Activated CD8-positive, alpha-beta T cell treated with anti-CD3 and anti-CD28 coated beads for 36 hours (primary cell): ENCODE measurements at regions not wholly inside any gene's neighbourhood (a gene's known extent, or its start where the extent isn't known, plus 50 kb on each side); places are given as distances from the start of the nearest gene placed in this dataset.

Experiments
- ATAC-seq: fragments of 200-7000 bp; cut with Tn5 transposase; one replicate; pipeline ENCODE4 v1.10.0; 2021; ENCODE audit warnings: mild to moderate bottlenecking, moderate library complexity
- CTCF ChIA-PET: fragments of 350-600 bp; sonication (Branson Sonifier 250); formaldehyde crosslinking; loops from one replicate; lab custom pipeline; 2021; ENCODE audit warnings: antibody characterized with exemption; lab: Charles Lee
- POLR2A ChIA-PET: fragments of 350-600 bp; sonication (Branson Sonifier 250); formaldehyde crosslinking; loops from one replicate; lab custom pipeline; 2021; ENCODE audit warnings: antibody characterized with exemption; lab: Charles Lee
- DNase-seq: peaks from one replicate; pipeline ENCODE4 v3.0.0-alpha.2; 2020
- H3K27ac Mint-ChIP-seq: one replicate; pipeline ENCODE4 v1.8.0; 2021; ENCODE audit warnings: mild to moderate bottlenecking, mixed read lengths
- H3K27me3 Mint-ChIP-seq: one replicate; pipeline ENCODE4 v1.8.0; 2021; ENCODE audit warnings: mixed read lengths
- H3K36me3 Mint-ChIP-seq: one replicate; pipeline ENCODE4 v1.8.0; 2021; ENCODE audit warnings: low read depth, mixed read lengths
- H3K4me1 Mint-ChIP-seq: one replicate; pipeline ENCODE4 v1.8.0; 2021; ENCODE audit warnings: low read depth, mixed read lengths
- H3K4me3 Mint-ChIP-seq: one replicate; pipeline ENCODE4 v1.8.0; 2021; ENCODE audit warnings: mild to moderate bottlenecking, moderate library complexity, mixed read lengths
- H3K9me3 Mint-ChIP-seq: one replicate; pipeline ENCODE4 v1.8.0; 2021; ENCODE audit warnings: mixed read lengths
- intact Hi-C: fragments of 100-400 bp; cut with micrococcal nuclease; formaldehyde crosslinking; loops from one replicate; pipeline ENCODE4 v1.10.0; 2022
- TF ChIP-seq, protein P1 (sequence below): fragments of 200-600 bp; IDR thresholded peaks from one replicate; pipeline ENCODE4 v1.8.0; 2022; ENCODE audit warnings: antibody characterized with exemption, mild to moderate bottlenecking

DNA sequence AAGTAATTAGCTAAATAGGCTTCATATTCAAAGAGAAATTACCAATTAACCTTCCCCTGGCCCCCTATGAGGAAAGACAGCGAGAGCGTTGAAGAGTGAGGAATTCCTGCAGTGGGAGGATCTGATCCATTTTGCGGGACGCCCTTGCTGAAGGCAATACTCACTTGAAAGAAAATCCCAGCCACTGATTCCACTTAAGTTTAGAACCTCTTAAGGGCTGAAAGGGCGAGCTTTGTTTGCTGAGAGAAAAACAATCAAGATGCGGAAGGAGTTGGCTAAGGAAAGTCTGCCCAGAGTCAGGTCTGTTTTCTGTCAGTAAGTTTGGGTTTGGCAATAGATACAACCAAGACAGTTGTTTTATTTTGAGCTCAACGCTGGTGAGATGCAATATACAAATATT is 102.8 kb upstream of the GBE1 start:
- CTCF ChIA-PET = no interaction called here
- POLR2A ChIA-PET = no interaction called here
- ATAC-seq (no peak), DNase-seq (no peak)
- Mint-ChIP-seq H3K27ac (no peak overlapping the region), H3K36me3 (no peaks in the 10 kb centered on the region), H3K27me3 (peaks cover 11% of the 10 kb centered on the region), H3K9me3 (no peaks in the 10 kb centered on the region), H3K4me3 (no peak overlapping the region), H3K4me1 (peaks cover 7% of the 10 kb centered on the region)
- TF ChIP-seq, protein P1, sequence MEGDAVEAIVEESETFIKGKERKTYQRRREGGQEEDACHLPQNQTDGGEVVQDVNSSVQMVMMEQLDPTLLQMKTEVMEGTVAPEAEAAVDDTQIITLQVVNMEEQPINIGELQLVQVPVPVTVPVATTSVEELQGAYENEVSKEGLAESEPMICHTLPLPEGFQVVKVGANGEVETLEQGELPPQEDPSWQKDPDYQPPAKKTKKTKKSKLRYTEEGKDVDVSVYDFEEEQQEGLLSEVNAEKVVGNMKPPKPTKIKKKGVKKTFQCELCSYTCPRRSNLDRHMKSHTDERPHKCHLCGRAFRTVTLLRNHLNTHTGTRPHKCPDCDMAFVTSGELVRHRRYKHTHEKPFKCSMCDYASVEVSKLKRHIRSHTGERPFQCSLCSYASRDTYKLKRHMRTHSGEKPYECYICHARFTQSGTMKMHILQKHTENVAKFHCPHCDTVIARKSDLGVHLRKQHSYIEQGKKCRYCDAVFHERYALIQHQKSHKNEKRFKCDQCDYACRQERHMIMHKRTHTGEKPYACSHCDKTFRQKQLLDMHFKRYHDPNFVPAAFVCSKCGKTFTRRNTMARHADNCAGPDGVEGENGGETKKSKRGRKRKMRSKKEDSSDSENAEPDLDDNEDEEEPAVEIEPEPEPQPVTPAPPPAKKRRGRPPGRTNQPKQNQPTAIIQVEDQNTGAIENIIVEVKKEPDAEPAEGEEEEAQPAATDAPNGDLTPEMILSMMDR = no peak
- intact Hi-C loops = no loop called here

DNA sequence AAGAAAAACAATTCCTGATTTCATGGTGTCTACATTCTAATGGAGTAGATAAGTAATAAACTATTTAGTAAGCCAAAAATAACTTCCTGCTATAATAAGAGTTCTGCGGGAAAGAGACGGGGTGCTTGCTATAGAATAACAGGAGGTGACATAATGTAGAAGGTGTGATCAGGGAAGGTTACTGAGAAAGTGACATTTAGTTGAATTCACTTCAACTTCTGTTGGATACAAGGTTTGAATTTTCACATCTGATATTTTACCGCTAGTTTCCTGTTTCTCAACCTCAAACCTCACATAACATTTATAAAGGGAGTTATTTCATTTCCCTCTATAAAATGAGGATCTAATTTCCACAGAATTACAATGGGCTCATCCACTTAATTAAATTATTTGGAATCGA is 102.3 kb upstream of the GBE1 start:
- intact Hi-C loops = no loop called here
- ATAC-seq = no peak
- Mint-ChIP-seq H3K9me3 (no peaks in the 10 kb centered on the region), H3K27ac (no peak overlapping the region), H3K4me1 (peaks cover 7% of the 10 kb centered on the region), H3K4me3 (no peak overlapping the region), H3K36me3 (no peaks in the 10 kb centered on the region), H3K27me3 (peaks cover 11% of the 10 kb centered on the region)
- CTCF ChIA-PET = no interaction called here
- TF ChIP-seq, protein P1 = no peak
- POLR2A ChIA-PET = no interaction called here
- no peak for DNase-seq

GRCh38 chr3:81861593-81861992 is 100.1 kb upstream of the GBE1 start:
- Mint-ChIP-seq H3K4me1 (peaks cover 7% of the 10 kb centered on the region), H3K36me3 (no peaks in the 10 kb centered on the region), H3K27ac (no peak overlapping the region), H3K27me3 (peaks cover 11% of the 10 kb centered on the region), H3K9me3 (no peaks in the 10 kb centered on the region), H3K4me3 (no peak overlapping the region)
- ChIA-PET CTCF (no interaction called here), POLR2A (no interaction called here)
- TF ChIP-seq, protein P1 = no peak
- intact Hi-C loops = no loop called here
- ATAC-seq (no peak), DNase-seq (no peak)

GRCh38 chr3:81859524-81859923 is 98.1 kb upstream of the GBE1 start:
- POLR2A ChIA-PET = no interaction called here
- no peaks in the 10 kb centered on the region for H3K9me3 Mint-ChIP-seq

DNA sequence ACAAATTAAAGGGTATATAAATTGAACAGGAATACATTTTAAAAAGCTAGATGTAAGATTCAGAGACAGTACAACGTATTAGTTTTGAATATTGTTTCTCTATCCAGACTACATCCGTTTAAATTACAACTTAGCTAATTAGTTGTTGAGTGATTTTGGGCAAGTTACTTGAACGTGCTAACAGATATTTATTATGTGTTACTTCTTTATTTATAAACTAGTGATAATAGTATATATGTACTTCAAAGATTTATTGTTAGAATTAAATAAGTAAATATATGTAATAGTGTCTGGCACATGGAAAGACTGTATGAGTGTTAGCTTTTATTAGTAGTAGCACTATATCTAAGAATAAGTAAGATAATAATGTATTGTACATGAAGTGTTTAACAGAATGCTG is 92.0 kb upstream of the GBE1 start:
- TF ChIP-seq, protein P1 = no peak
- Mint-ChIP-seq H3K36me3 (no peaks in the 10 kb centered on the region), H3K27me3 (no peaks in the 10 kb centered on the region), H3K4me1 (no peaks in the 10 kb centered on the region), H3K27ac (no peak overlapping the region), H3K4me3 (no peak overlapping the region), H3K9me3 (no peaks in the 10 kb centered on the region)
- DNase-seq (no peak), ATAC-seq (no peak)
- ChIA-PET CTCF (interaction anchor here (1.0 kb wide), 1 partner anchor 9 kb away, joined by 3 read pairs; no protein-coding TSS in a partner anchor), POLR2A (no interaction called here)
- intact Hi-C loops = no loop called here

More at GRCh38 chr3:81859524-81859923, 98.1 kb upstream of the GBE1 start:
- no peak overlapping the region for H3K27ac Mint-ChIP-seq
- H3K36me3 Mint-ChIP-seq = no peaks in the 10 kb centered on the region
- CTCF ChIA-PET = no interaction called here
- H3K4me3 Mint-ChIP-seq = no peak overlapping the region
- H3K4me1 Mint-ChIP-seq = peaks cover 7% of the 10 kb centered on the region
- DNase-seq (no peak), ATAC-seq (no peak)
- intact Hi-C loops = no loop called here
- H3K27me3 Mint-ChIP-seq = peaks cover 8% of the 10 kb centered on the region
- TF ChIP-seq, protein P1 = no peak
